Tibial artery (tissue), 4 donors: ENCODE measurements at regions not wholly inside any gene's neighbourhood (a gene's known extent, or its start where the extent isn't known, plus 50 kb on each side); places are given as distances from the start of the nearest gene placed in this dataset.

ENCODE experiments used
- DNase-seq, 2 donors: peaks; one replicate each; pipeline ENCODE4 v3.0.0-alpha.2; 2019
- H3K27ac ChIP-seq, 2 donors: fragments of 200-600 bp; sonication (generic) in 1 of 2; 1 replicate in 1 of 2; 2 replicates in 1 of 2; pipeline ENCODE4 v1.5.1; 2018 to 2019; ENCODE audit warnings: mild to moderate bottlenecking in 1 of 2
- H3K27me3 ChIP-seq, 2 donors: fragments of 200-600 bp; sonication (generic) in 1 of 2; one replicate each; pipeline versions ENCODE4 v1.5.1 to v1.6.0; 2016 to 2019
- H3K36me3 ChIP-seq, 3 donors: fragments of 200-600 bp; sonication (generic) in 2 of 3; one replicate each; pipeline ENCODE4 v1.5.1; 2016 to 2019; ENCODE audit warnings: mild to moderate bottlenecking in 2 of 3
- H3K4me1 ChIP-seq, 4 donors: fragments of 200-600 bp; sonication (generic) in 2 of 4; 1 replicate in 3 of 4; 2 replicates in 1 of 4; pipeline ENCODE4 v1.5.1; 2016 to 2019
- H3K4me3 ChIP-seq, 2 donors: fragments of 200-600 bp; sonication (generic) in 1 of 2; 1 replicate in 1 of 2; 2 replicates in 1 of 2; pipeline ENCODE4 v1.5.1; 2018 to 2019; ENCODE audit warnings: mild to moderate bottlenecking in 2 of 2
- H3K9me3 ChIP-seq, 3 donors: fragments of 200-600 bp; sonication (generic) in 1 of 3; one replicate each; pipeline ENCODE4 v1.5.1; 2016 to 2019
- CTCF ChIP-seq, 2 experiments: fragments of 200-600 bp in 1 of 2; fragments of 450-650 bp in 1 of 2; IDR thresholded peaks; one replicate each; pipeline ENCODE4 v1.5.1; 2017 to 2019; ENCODE audit warnings: antibody characterized with exemption in 2 of 2, mild to moderate bottlenecking in 1 of 2, moderate library complexity in 1 of 2
- intact Hi-C: fragments of 100-400 bp; cut with DNase I; formaldehyde crosslinking; loops from one replicate; pipeline ENCODE4 v1.15.0; 2023; ENCODE audit warnings: low total_unique reads

DNA sequence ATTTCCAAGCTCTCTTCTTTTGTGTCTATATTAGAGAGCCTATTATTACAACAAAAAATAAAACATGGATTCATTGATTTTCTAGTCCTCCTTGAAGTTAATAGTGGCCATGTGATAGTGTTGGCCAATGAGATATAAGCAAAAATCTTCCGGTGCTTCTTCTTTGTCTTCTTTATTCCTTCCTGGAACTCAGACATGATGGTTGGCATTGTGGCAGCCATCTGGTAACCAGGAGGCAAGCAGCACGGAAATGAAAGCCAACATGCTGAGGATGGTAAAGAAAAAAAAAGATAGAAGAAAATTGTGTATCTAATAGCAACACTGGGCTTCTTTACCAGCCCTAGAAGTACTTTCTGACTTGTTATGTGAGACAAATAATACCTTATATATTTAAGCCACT is 50.8 kb upstream of the SEL1L start:
- Histone ChIP-seq H3K9me3 (no peaks in the 10 kb centered on the region), H3K36me3 (no peaks in the 10 kb centered on the region), H3K27me3 (no peaks in the 10 kb centered on the region), H3K4me1 (peaks cover 0 to 7% (median 0%) of the 10 kb centered on the region in 4 donors), H3K4me3 (no peak overlapping the region), H3K27ac (no peak overlapping the region)
- no peak for TF ChIP-seq CTCF (IDR thresholded peaks at IDR 0.05)
- intact Hi-C loops, result no loop called here
- DNase-seq, result no peak

DNA sequence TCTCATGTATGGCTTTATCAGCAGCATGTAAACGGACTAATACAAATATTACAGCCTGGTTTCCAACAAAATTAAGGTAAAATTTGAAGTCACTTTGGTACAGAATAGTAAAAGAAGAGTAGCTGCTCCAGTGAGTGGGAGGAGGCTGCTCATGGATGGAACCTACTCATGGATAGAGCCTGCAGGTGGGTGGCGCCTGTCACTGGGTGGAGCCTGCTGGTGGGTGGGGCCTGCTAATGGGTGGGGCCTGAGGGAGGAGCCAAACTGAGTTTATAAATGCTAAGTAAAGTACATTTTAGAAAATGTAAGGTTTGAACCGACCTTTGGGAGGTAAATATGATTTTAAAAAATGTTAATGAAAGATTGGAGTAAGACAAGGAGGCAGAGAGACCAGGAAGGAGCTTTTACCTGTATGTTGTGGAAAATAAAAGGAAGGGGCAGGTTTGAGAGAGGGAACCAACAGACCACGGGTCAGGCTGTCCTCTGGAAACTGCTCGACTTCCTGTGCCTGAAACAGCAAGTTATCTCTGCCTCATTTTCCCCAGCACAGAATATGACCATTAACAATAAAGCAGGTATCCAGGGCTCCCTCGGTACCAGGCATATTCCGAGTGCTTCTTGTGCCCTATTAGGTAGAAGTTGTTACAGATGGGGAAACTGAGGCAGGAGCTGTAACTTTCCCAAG is 55.9 kb upstream of the SEL1L start:
- DNase-seq, result no peak
- no peak for TF ChIP-seq CTCF (IDR thresholded peaks at IDR 0.05)
- peaks cover 0 to 10% (median 3%) of the 10 kb centered on the region in 4 donors for H3K4me1 ChIP-seq
- no peaks in the 10 kb centered on the region for H3K27me3 ChIP-seq
- no peaks in the 10 kb centered on the region for H3K9me3 ChIP-seq
- H3K4me3 ChIP-seq, result no peak overlapping the region
- no peak overlapping the region for H3K27ac ChIP-seq
- H3K36me3 ChIP-seq, result no peaks in the 10 kb centered on the region
- intact Hi-C loops, result no loop called here

DNA sequence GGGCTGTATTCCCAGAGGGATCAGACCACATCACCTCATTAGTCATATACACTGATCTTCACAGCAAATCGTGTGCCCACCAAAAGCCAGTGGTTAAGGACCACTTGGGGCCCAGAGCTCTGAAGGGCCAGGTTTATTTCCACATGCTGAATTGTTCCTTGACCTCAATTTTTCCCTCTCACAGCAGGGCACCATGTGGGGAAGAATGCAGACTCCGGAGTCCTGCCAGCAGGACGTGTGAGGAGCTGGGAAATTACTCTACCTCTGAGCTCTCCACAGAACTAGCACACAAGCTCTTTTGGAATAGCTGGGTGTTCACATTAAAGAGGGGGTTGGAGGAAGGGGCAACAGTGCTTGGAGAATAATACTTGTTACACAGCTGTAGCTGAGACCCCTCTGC is 57.6 kb upstream of the SEL1L start:
- TF ChIP-seq CTCF (IDR thresholded peaks at IDR 0.05), result no peak
- H3K36me3 ChIP-seq, result no peaks in the 10 kb centered on the region
- intact Hi-C loops, result no loop called here
- peaks cover 0 to 18% (median 3%) of the 10 kb centered on the region in 4 donors for H3K4me1 ChIP-seq
- no peaks in the 10 kb centered on the region for H3K27me3 ChIP-seq
- DNase-seq, result no peak
- no peaks in the 10 kb centered on the region for H3K9me3 ChIP-seq
- H3K27ac ChIP-seq, result no peak overlapping the region
- H3K4me3 ChIP-seq, result no peak overlapping the region

DNA sequence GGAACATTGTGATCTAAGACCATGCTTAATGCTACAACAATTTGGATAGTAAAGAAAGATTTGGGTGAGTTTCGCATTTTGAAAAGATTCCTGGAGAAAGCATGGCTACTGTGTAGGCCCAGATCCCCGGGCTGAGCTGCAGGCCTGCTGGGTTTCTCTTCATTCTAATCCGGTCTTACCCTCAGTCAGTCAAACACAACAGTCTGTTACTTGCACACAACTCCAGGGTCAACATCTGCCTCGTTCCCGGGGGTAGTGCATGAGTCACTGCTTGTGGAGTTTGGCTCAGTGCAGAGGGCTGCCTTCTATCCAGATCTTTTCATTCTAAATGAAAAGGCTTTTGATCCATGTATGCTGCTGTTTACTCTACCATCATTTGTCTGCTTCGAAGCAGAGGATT is 60.4 kb upstream of the SEL1L start:
- Histone ChIP-seq H3K36me3 (no peaks in the 10 kb centered on the region), H3K4me3 (no peak overlapping the region), H3K27ac (peak overlapping the region; percentile 32 to 34), H3K9me3 (no peaks in the 10 kb centered on the region), H3K27me3 (no peaks in the 10 kb centered on the region), H3K4me1 (peaks cover 0 to 18% (median 3%) of the 10 kb centered on the region in 4 donors)
- TF ChIP-seq CTCF (IDR thresholded peaks at IDR 0.05), result no peak
- intact Hi-C loops, result no loop called here
- peak; percentile 32 to 76 for DNase-seq

GRCh38 chr14:81605660-81606059 is 72.0 kb upstream of the SEL1L start:
- Histone ChIP-seq H3K27me3 (no peaks in the 10 kb centered on the region), H3K4me1 (no peaks in the 10 kb centered on the region), H3K9me3 (no peaks in the 10 kb centered on the region), H3K27ac (no peak overlapping the region), H3K36me3 (no peaks in the 10 kb centered on the region), H3K4me3 (no peak overlapping the region)
- no peak for TF ChIP-seq CTCF (IDR thresholded peaks at IDR 0.05)
- intact Hi-C loops, result no loop called here
- DNase-seq, result no peak
